Epithelial cell of esophagus (primary cell): ENCODE measurements at regions not wholly inside any gene's neighbourhood (a gene's known extent, or its start where the extent isn't known, plus 50 kb on each side); places are given as distances from the start of the nearest gene placed in this dataset.

Experiments used
- DNase-seq: peaks from one replicate; pipeline ENCODE4 v3.0.0; 2010; ENCODE audit warnings: low read depth
- H3K4me3 ChIP-seq: 2 replicates; pipeline ENCODE4 v1.5.1; 2011; ENCODE audit warnings: mild to moderate bottlenecking, low read length, control low read depth
- CTCF ChIP-seq: IDR thresholded peaks from 2 replicates; pipeline ENCODE4 v1.5.1; 2011; ENCODE audit warnings: low read depth, mild to moderate bottlenecking, low read length, control low read depth, inconsistent platforms; ENCODE audit not compliant: insufficient read depth; ENCODE audit errors: missing control alignments

- DNase-seq: peak; percentile 38
- H3K4me3 ChIP-seq: no peak overlapping the region
- no peak for TF ChIP-seq CTCF
Measured at GRCh38 chr13:106100171-106100919, 435.1 kb downstream of the EFNB2 start.

GRCh38 chr13:106099765-106100164 lies 435.7 kb downstream of the EFNB2 start:
- TF ChIP-seq CTCF: no peak
- no peak overlapping the region for H3K4me3 ChIP-seq
- no peak for DNase-seq

- DNase-seq: no peak
- no peak overlapping the region for H3K4me3 ChIP-seq
- no peak for TF ChIP-seq CTCF
Measured at GRCh38 chr13:106098778-106099177, 436.7 kb downstream of the EFNB2 start.

- H3K4me3 ChIP-seq: no peak overlapping the region
- DNase-seq: peak; percentile 60
- no peak for TF ChIP-seq CTCF
Measured at GRCh38 chr13:106096661-106097092, 438.8 kb downstream of the EFNB2 start.

GRCh38 chr13:106095919-106096318 lies 439.5 kb downstream of the EFNB2 start:
- no peak overlapping the region for H3K4me3 ChIP-seq
- TF ChIP-seq CTCF: no peak
- DNase-seq: no peak

- DNase-seq: no peak
- H3K4me3 ChIP-seq: no peak overlapping the region
- no peak for TF ChIP-seq CTCF
Measured at GRCh38 chr13:106095406-106095805, 440.1 kb downstream of the EFNB2 start.

GRCh38 chr13:106090001-106090400 lies 445.5 kb downstream of the EFNB2 start:
- no peak for DNase-seq
- no peak for TF ChIP-seq CTCF

More at GRCh38 chr13:106090001-106090400, 445.5 kb downstream of the EFNB2 start:
- no peak overlapping the region for H3K4me3 ChIP-seq
